NK-92 treated with Interleukin-12 subunit alpha and Interleukin-12 subunit beta, amount 100 ng/mL, for 24 hours (cell line): ENCODE measurements at regions not wholly inside any gene's neighbourhood (a gene's known extent, or its start where the extent isn't known, plus 50 kb on each side); places are given as distances from the start of the nearest gene placed in this dataset.

Experiments
- DNase-seq: peaks from one replicate; lab custom pipeline; 2025; lab: John Stamatoyannopoulos, UW

DNA sequence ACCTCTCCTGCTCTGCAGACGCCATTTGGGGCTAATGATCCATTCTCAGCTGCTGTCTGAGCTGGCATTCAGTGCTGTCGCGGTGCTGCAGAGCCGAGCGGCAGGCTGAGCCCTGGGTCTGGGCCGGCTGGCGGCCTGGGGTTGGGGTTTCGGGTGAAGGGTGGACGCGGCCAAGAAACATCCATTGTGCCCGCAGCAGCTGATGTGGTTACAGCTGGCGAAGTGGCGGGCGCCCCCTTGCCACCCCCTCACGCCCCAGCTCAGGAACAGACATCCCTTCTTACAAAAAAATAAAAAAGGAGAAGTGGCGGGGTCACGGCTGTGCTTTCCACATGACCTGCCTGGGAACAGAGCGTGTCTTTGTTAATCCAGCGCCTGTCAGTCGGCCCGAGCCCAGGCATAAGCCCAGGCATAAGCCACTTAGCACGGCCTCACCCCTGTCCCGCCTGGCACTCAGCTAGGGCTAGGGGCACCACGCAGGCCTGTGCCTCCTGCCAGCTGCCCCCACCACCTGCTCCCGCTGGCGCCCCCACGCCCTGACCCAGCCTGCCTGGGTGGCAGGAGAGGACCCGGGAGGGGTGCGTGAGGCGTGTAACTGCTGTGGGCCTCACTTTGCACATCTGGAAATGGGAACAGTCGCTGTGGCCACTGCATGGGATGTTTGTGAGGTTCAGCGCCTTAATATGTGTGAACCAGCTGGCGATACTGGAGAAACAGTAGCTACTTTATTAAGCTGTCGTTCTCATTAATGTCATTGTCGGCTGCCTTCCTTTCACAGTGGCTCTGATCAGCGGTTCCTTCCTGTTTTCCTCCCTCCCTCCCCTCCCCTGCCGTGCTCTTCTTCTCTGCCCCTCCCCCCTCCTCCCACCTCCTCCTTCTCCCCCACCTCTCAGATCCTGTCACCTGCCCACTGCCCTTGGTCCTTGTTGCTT is 197.7 kb upstream of the CIBAR2 start:
- DNase-seq, result no peak

DNA sequence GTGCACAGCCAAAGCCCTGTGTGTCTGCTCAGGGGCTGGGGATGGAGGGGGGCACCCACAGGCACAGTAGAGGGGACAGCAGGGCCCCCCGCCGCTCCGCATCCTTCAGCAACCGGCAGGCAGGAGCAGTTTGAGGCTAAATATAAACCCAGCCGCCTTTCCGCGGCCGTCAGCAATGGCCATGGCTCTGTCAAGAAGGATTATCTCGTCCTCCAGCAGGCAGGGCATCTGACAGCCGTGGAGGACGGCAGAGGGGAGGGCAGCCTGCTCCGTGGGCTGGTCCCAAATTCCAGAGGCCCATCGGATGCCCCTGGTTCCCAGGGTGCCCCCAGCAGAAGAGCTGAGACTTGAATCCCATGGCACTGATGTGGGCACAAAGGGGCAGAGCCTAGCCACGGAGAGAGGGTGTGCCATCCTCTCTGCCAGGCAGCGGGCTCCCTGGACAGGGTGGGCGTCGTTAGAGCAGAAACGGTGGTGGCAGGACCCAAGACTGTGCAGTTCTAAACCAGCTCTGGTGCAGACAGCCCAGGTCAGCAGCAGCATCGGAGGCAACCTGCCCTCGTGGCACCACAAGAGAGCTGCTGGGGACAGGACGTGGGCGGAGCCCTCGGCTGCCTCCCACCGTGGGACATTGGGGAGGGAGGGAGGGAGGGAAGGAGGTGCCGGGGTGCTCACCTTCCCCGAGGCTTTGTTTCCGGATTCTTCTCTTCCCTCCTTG is 198.8 kb upstream of the CIBAR2 start:
- no peak for DNase-seq

DNA sequence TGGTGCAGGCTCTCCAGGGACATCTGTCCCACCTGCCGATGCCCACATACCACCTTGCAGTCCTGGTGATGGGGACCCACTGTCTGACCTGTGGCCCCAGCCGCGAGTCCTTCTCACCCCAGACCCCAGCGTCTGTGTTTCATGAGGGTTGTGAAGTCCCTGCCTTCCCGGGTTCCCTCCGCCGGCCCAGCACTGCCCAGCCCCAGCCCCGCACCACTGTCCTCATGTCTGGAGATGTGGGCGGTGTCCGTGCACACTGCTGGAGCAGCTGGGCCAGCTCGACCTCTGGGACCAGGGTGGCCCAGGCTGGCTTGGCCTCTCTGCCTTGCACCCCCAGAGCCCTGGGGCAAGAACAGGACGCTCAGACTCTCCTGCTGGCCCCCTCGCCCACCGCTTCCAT is 199.5 kb upstream of the CIBAR2 start:
- no peak for DNase-seq

DNA sequence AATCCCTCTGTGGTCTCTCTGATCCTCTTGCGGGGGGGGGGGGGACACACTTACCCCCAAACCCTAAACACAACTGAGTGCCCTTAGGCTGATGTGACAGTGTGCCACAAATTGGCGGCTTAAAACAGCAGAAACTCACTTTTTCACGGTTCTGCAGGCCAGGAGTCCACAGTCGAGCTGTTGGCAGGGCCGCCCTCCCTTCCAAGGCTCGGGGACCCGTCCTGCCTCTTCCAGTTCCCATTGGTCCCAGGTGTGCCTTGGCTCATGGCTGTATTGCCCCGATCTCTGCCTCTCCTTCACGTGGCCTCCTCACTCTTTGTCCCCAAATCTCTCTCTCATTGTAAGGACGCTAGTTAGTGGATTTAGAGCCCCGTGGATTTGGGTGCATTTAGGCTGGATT is 199.9 kb upstream of the CIBAR2 start:
- no peak for DNase-seq

DNA sequence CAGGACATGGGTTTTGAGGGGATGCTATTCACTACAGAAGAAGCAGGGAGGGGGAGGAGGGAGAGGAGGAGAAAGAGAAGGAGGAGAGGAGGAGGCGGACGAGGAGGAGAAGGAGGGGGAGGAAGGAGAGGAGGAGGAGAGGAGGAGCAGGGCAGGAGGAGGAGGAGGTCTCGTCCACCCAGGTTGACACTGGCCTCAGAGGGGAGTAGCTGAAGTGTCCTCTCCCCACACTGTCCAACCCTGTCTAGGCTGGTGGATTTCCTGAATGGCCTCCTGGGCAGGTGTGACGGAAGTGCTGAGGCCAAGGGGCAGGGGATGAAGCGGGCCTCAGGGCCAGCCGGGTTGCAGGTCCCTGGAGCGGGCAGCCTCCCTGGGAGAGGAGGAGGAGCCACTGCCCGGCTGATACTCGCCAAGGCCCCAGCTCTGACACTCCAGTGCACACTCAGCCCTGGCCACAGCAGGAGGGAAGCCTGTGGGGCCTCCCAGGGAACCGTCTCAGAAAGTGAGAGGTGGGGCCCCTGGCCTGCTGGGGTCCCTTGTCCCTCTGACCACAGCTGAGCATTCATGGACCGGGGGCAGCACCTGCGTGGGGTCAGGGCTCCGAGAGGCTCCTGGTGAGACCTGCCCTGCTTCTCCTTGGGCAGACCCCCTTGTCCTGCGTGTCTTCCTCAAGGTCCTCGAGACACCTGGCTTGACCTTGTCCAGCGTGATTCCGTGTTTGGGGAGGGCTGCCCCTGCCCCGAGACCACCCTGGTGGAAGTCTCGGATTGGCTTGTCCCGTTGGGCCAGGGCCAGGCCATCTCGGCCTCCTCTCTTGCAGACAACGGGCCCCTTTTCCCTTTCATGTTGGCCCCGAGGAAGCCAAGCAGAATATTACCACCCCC is 200.6 kb upstream of the CIBAR2 start:
- DNase-seq, result no peak

DNA sequence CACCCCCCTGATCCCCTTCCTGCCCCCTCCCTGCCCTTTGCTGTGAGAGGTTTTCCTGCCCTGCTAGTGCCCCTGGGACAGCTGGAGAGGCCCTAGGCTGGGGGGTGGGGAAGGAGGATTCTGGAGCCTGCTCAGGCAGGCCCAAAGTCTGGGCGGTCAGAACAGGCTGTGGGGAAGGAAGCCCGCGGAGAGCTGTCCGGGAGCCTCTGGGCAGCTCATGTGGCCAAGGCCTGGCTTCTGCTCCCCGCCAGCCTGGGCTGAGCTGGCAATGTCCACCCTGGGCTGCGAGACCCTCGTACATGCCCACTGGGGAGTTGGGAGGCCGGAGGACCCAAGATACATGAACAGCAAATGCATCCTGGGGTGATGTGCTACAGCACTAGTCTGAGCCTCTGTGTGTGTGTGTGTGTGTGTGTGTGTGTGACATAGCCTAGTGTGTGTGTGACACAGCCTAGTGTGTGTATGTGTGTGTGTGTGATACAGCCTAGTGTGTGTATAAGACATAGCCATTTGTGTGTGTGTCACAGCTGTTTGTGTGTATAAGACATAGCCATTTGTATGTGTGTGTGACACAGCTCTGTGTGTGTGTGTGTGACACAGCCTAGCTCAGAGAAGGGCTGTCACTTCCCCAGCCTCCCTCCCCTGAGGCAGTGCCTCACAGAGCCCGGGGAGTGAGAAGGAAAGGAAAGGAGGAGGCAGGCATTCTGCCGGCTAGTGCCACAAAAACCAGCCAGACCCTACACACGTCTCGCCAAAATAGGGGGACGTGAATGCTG is 201.4 kb upstream of the CIBAR2 start:
- DNase-seq, result no peak

DNA sequence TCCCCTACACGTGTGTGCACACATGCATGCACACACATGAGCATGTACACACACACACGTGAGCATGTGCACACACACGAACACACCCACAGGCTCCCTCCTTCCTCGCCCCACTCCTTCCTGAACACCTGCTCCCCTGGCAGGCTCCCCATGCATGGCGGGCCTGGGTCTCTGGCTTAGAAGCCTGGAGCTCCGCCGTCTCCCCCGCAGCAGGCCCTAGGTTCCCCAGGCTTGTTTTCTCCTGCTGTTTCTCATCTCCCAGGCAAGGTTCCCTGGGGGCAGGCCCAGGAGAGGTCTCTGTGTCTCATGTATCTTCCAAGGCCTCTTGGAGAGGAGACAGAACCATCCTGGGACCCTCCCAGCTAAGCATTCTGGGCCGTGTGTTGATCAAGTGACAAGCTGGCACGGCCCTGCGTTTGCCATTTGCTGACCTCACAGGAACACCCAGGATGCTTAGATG is 202.3 kb upstream of the CIBAR2 start:
- DNase-seq, result no peak

DNA sequence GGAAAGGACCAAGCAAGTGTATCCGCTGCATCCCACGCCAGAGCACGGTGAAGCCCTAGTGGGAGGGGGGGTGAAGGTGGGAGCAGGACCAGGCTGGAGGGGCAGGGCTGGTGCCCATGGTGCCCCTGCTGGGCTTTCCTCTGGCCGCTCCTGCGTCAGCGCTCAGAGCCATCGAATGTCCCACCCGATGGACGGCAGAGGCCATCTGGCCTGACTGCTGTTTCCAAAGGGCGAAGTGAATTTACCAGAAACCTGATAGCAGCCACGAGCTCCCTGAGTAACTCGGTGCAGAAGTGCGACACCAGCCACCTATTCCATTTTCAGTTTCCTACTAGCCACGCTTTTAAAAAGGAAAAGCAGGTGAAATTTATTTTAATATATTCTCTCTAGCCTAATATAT is 203.6 kb upstream of the CIBAR2 start:
- no peak for DNase-seq

DNA sequence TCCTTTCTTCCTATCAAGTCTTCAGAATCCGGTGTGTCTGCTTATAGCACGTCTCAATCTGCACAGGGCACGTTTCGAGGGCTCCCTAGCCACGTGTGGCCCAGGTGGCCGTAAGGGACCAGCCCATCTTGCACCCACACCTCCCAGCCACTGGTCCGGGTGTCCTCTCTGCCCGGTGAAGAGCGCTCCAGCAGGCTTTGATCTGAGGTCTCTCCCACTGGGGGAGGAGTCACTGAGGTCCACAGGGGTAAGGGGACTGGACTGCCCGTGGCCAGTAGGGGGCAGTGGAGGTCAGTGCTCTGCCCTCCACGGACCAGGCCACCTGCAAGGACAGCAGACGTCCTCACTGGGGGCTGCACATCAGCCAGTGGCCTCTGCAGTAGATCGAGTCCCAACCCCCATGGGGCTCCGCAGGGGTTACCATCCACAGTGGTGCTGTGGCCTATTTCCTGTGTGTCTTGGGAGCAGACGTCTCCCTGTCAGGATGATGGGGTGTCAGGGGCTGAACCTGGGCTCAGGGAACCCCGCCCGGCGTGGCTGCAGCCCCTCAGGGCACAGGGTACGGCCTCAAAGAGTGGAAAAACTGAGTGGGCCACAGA is 204.1 kb upstream of the CIBAR2 start:
- no peak for DNase-seq

DNA sequence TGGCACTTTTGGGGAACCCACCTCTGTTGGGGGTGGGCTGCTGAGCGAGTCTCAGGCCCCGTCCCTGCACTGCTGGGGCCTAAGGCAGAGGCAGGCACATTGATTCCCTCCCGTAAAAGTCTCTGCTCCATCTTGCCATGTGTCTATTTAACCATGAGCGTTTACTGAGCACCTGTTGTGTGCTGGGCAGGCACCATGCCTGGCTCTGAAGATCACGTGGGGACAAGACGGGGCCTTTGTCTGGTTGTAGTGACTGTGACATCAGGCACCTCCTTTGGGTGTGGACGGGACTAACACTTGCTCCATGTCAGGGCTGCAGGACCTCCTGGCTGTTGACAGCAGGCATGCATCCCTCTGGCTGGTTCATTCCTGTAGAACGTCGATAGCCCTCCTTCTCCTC is 204.7 kb upstream of the CIBAR2 start:
- DNase-seq, result no peak

DNA sequence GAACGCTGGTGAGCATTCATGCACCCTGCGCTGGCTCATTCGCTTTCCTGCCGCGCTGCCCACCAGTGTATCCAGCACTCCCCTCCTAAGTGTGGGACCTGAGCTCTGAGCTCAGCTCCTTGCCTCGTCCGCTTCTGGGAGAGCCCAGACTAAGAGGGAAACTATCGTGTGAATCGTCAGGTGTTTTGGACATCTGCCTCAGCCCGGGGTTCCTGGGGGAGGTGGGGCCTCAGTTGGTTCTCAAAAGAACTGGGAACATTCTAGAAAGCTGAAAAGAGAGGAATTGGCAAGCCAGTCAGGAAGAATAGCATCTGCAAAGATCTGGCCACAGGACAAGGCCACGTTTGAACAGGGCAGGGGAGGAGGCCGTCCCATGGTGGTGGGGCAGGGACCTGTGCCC is 205.4 kb upstream of the CIBAR2 start:
- no peak for DNase-seq

DNA sequence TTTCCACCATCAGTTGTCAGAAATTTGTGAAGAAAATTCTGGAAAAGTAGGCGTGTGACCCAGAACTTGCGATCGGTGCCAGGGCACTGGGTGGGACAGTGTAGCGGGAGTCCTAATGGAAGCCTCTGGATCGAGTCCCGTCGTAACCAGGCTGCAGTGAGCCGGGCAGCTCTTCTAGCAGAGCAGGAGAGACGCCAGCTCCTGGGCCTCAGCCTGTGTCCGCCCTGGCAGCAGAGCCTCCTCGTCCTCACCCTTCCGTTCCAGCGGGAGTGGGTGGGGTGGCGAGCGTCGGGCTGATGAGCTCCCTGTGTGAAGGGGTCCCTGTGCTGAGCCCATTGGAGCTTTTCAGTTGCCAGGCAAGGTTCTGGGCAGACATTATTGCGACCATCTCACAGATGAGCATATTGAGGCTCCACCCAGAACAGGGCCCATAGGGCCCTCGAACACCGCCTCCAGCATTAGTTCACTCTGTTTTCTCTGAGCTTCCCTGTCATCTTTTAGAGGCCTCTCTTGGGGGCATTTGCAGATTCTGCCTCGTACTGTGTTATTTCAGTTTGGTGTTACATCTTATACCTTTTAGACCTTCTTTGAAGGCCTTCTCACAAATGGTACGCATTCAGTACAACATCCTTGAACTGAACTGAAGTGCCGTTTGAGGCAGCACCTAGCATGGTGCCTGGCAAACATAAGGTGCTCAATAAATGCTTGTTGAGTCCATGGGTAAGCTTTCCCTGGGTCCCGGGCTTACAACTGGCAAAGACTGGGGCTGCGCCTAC is 207.1 kb upstream of the CIBAR2 start:
- DNase-seq, result no peak

DNA sequence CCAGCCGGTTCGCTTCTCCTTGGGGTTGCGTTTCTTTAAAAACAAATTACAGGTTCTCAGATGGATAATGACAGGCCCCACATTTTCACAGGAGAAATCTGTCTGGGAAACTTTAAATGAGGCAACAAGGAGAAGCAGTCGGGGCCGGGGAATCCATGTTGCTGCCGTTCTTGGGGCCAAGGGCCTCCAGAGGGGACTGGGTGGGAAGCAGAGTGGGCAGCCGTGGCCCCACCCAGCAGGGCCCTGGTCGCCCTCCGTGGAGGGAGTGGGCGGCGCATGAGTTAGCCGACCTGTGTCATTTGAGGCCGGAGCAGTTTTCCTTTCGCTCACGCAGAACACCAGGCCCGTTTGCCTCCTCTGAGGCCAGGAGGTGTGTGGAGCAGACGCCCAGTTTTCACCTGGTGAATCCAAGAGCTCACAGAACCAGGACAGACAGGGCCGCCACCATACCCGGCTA is 207.7 kb upstream of the CIBAR2 start:
- no peak for DNase-seq

DNA sequence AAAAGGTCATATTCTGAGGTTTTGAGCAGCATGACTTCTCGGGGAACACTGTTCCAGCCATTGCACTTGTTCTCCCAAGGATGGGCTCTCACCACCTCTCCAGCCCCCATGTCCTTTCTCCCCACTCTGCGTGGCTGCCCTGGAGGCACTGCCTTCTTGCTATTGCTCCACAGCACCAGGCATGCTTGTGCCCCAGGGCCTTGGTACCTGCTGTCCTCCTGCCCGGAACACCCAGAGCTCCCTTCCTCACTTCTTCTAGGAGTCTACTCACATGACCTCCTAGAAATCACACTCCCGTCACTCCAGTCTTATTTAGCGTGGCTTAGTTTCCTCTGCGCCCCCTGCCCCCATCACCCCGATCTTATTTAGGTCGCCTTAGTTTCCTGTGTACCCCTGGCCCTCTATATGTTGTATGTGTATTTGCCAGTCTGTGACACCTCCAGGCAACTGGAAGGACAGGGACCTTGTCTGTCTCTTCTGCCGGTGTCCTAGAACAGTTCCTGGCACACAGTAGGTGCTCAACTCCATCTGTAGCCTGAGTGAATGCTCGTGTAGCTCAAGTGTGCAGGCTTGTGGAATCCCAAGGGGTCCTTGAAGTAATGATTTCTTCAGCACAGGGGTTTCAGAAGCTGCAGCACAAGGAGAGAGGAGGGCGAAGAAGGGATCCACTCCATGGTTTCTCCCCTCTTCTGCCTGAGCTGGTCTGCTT is 208.6 kb upstream of the CIBAR2 start:
- DNase-seq, result no peak

DNA sequence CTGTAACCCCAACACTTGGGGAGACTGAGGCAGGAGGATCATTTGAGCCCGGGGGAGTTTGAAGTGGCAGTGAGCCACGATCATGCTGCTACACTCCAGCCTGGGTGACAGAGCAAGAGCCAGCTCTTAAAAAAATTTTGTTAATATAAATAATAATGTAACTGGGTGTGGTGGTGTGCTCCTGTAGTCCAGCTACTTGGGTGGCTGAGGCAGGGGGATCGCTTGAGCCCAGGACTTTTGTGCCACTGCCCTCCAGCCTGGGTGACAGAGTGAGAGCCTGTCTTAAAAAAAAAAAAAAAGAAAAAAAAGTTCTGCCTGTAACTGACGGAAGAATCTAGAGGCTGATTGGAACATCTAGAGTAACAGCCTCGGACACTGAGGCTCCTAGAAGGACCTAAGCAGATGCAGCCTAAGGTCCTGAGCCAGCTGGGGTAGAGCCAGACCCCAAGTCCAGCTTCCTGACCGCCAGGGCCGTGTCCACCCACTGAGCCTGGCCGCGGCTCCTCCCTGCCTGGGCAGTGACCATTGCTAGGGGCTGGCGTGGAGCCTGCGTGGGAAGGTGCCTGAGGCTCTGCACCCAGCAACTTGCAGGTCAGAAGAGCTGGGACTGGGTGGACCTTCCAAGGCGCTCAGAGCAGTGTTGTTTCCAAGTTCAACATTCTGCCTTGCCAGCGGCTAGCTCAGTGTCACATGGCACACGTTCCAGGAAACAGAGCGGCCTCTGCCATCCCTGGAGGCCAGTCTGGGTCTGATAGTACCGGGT is 209.4 kb upstream of the CIBAR2 start:
- DNase-seq, result no peak

DNA sequence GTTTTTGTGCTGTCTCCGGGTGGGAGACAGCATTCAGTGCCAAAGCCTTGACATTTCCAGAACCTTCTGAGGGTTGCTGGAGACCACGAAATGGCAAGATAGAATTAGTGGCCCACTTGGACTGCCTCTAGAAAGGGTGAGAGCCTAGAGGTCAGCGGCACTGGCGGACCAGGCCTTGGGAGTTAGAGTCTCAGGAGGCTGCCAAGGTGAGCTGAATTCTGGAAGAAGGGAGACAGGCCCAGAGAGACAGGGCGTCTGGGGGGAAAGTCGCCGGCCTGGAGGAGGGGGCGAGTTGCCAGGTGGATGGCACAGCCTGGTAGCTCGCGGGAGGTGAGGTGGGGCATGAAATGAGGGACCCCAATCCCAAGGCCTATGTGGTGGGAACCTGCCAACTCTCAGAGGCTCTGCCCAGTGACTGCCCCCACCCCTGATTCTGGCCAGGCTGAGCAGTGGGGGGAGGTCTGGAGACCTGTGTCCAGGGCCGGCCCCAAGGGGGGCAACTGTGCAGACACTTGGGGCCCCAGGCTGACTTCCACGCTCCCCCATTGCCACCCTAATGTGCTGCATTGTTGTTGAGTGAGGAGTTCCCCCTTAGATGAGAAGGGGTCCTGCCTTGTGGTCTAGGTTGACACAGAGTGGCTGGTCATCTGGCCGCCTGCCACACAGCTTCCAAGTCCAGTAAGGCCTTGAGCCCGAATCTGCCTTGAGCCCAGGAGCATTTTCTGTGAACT is 211.1 kb upstream of the CIBAR2 start:
- DNase-seq, result no peak

DNA sequence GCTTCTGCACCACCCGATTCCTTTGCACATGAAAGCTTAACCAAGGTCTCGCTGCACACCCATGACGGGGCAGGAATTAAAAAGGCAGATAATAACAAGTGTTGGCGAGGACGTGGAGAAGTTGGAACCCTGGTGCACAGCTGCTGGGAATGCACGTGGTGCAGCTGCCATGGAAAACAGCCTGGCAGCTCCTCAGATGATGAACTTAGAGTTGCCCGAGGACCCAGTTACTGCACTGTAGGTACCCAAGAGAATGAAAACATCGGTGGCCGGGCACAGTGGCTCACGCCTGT is 211.6 kb upstream of the CIBAR2 start:
- DNase-seq, result no peak

DNA sequence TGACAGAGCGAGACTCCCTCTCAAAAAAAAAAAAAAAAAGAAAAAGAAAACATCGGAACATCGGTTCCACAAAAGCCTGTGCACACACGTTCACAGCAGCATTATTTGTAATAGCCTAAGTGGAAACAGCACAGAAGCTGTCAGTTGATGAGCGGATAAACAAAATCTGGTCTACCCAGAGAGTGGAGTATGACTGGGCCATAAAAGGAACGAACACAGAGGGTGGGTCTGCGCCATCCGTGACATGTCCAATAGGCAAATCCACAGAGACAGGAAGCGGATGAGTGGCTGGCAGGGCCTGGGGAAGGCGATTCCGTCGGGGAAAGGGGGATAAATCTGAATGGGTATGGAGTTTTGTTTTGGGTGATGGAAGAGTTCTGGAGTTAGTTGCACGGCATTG is 212.2 kb upstream of the CIBAR2 start:
- no peak for DNase-seq
